GM12865 (cell line): ENCODE measurements at regions not wholly inside any gene's neighbourhood (a gene's known extent, or its start where the extent isn't known, plus 50 kb on each side); places are given as distances from the start of the nearest gene placed in this dataset.

Experiments used
- DNase-seq: peaks from one replicate; pipeline ENCODE4 v3.0.0; 2010; ENCODE audit warnings: low read depth
- H3K4me3 ChIP-seq: 2 replicates; pipeline ENCODE4 v1.5.1; 2011; ENCODE audit warnings: mild to moderate bottlenecking, low read depth, low read length, control low read depth
- TF ChIP-seq, protein P1 (sequence below): IDR thresholded peaks from 2 replicates; pipeline ENCODE4 v1.5.1; 2011; ENCODE audit warnings: low read length, control low read depth, low read depth, inconsistent platforms; ENCODE audit not compliant: insufficient read depth; ENCODE audit errors: missing control alignments

DNA sequence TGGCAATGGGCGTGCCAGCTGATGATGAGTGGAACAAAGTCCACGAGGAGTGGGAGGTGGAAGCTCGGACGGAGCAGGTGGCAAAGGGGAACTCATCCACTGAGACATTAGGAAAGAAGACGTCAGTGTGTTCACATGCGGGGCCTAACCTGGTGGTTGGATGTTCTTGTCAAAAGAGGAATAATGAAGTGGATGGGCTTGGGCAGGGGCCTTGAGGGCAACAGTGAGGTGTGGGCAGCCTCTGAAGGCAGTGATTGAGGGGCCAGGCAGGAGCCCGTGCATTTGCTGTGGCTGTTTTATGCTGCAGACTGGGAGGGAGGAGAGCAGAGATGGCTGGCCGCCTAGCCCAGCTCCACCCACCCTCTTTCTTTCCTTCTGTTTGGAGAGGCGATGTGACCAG lies 74.5 kb downstream of the LRRC30 start:
- no peak overlapping the region for H3K4me3 ChIP-seq
- no peak for DNase-seq
- TF ChIP-seq, protein P1, sequence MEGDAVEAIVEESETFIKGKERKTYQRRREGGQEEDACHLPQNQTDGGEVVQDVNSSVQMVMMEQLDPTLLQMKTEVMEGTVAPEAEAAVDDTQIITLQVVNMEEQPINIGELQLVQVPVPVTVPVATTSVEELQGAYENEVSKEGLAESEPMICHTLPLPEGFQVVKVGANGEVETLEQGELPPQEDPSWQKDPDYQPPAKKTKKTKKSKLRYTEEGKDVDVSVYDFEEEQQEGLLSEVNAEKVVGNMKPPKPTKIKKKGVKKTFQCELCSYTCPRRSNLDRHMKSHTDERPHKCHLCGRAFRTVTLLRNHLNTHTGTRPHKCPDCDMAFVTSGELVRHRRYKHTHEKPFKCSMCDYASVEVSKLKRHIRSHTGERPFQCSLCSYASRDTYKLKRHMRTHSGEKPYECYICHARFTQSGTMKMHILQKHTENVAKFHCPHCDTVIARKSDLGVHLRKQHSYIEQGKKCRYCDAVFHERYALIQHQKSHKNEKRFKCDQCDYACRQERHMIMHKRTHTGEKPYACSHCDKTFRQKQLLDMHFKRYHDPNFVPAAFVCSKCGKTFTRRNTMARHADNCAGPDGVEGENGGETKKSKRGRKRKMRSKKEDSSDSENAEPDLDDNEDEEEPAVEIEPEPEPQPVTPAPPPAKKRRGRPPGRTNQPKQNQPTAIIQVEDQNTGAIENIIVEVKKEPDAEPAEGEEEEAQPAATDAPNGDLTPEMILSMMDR: no peak

DNA sequence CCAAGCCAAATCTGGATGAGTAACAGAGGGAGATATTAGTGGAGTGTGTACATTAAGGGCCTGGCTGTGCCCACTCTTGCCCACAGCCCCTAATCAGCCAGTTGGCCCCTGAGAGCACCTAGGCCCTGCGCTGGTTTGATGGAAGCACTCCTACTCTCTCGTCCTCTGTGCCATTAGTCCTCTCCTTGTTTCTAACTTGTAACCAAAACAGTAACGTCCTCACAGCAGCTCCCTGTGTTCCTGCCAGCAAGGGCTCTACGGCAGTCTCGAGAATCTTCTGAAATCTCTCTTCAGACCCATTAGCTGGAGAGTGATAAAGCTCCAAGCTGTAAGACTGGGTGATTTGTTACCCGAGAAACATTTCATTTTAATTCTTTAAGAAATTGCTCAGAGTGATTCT lies 76.1 kb downstream of the LRRC30 start:
- TF ChIP-seq, protein P1: no peak
- no peak overlapping the region for H3K4me3 ChIP-seq
- DNase-seq: no peak

DNA sequence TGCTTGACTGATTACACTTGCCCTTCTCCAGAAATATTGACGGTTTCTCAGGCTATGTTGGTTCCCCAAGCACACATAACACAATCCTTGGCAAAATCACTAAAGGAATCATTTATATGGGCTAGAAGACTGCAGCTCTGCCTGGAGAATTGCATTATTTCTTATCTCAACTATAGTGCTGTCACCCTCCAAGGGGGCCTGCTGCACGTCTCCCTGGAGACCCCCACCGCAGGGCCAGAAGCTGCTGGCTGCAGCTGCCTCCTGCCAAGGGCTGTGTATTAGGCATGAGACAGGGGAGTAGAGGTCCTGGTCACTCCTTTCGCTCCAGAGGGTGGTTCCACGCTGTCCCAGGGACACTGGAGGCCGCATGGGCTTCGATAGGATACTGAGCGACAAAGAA lies 76.6 kb downstream of the LRRC30 start:
- no peak overlapping the region for H3K4me3 ChIP-seq
- no peak for DNase-seq
- TF ChIP-seq, protein P1: no peak

DNA sequence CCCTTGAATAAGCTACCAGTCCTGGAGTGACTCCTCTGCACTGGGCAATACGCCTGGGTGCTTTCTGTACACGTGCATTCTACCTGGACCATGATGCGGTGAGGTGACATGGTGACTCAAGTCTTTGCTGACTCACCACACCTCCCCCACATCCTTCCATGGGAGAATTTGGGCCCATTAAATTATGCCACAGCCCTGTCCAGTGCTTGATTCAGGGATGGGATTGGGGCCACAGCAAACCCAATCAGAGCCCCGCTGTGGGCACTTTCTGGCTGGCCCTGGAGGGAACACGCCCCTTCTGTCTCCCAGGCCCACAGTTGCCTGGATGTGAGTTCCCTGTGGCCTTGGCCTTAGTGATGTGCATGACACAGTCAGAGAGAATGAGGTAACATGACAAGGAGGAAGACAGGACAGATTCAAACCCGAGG lies 86.9 kb downstream of the LRRC30 start:
- TF ChIP-seq, protein P1: no peak
- DNase-seq: no peak
- no peak overlapping the region for H3K4me3 ChIP-seq

DNA sequence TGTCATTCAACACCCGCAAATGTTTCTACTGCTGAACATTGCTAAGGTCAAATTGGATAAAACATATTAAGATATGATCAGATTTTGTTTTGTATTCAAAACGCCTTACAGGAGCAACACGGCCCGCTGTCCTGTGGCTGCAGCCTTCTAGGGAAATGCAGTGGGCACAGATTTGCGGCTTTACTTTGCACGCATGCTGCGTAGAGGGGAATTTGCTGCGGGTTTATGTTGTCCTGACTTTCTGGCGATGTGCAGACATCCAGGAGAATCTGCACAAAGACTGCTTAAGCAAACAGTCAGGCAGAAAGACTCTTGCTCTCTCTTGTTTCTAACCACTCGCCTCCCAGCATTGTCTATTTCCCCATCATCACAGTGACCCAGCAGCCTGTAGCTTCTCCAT lies 88.3 kb downstream of the LRRC30 start:
- no peak for DNase-seq
- H3K4me3 ChIP-seq: no peak overlapping the region
- TF ChIP-seq, protein P1: no peak

DNA sequence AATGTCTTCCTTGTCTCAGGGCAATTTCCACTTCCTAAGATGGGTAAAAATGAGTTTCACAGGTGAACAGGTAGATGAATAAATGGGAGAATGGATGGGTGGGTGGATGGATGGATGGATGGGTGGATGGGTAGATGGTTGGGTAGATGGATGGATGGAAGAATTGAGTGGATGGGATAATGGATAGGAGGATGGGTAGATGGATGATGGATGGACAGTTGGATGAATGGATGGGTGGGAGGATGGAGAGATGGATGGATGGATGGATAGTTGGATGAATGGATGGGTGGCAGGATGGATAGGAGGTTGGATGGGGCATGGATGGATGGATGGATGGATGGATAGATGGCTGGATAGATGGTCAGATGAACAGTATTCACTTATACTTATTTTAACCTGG lies 90.9 kb downstream of the LRRC30 start:
- no peak overlapping the region for H3K4me3 ChIP-seq
- TF ChIP-seq, protein P1: no peak
- DNase-seq: no peak

DNA sequence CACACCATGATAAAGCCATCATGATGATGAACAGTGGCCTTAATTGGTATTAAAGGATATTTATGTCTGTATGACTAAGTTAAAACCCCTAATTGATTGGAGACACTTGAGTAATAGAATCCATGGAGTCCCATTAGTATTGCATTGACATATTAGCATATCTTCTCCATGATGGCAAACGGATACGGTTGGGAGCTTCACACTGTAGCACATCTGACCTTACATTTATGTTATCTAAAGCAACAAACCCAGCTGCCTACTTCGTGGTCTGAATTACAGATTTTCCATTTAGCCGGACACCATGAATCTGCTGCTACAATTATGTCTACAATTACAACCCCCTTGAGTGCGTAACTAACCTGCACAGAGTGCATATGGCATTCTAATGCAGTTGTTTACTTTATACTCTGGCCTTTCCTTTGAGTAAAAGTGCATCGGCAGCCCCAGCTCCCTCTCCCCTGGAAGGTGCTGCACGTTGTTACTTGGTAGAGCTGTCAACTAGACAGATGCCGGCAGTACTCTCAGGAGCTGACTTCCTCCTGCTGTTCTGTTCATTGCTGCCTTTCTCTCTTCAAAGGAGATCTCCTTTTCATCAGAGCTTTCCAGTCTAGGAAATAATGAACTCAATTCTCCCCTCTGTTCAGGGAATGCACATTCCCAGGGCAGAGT lies 92.1 kb downstream of the LRRC30 start:
- no peak overlapping the region for H3K4me3 ChIP-seq
- DNase-seq: no peak
- TF ChIP-seq, protein P1: no peak
